Thymus (tissue), 11 donors: ENCODE measurements at regions not wholly inside any gene's neighbourhood (a gene's known extent, or its start where the extent isn't known, plus 50 kb on each side); places are given as distances from the start of the nearest gene placed in this dataset.

ENCODE experiments used
- DNase-seq, 9 donors: peaks; one replicate each; pipeline ENCODE4 v3.0.0-alpha.2; 2013; ENCODE audit warnings: low spot score in 9 of 9, low read depth in 6 of 9, missing footprints in 1 of 9
- H3K27ac ChIP-seq, 2 donors: one replicate each; pipeline ENCODE4 v1.5.1; 2013; ENCODE audit warnings: control low read depth in 1 of 2, low read depth in 1 of 2, low read length in 1 of 2, mild to moderate bottlenecking in 1 of 2, moderate library complexity in 1 of 2
- H3K27me3 ChIP-seq, 2 donors: one replicate each; pipeline ENCODE4 v1.5.1; 2013; ENCODE audit warnings: low read length in 1 of 2; ENCODE audit not compliant: control insufficient read depth in 2 of 2, insufficient read depth in 1 of 2
- H3K36me3 ChIP-seq, 2 donors: one replicate each; pipeline ENCODE4 v1.5.1; 2013; ENCODE audit warnings: low read length in 1 of 2, mild to moderate bottlenecking in 1 of 2, moderate library complexity in 1 of 2; ENCODE audit not compliant: control insufficient read depth in 2 of 2, insufficient read depth in 2 of 2
- H3K4me1 ChIP-seq, 2 donors: one replicate each; pipeline ENCODE4 v1.5.1; 2013; ENCODE audit warnings: low read length in 2 of 2; ENCODE audit not compliant: control insufficient read depth in 2 of 2, insufficient read depth in 2 of 2
- H3K4me3 ChIP-seq, 2 donors: one replicate each; pipeline ENCODE4 v1.5.1; 2013; ENCODE audit warnings: low read length in 2 of 2, control low read depth in 1 of 2, mild to moderate bottlenecking in 1 of 2
- H3K9me3 ChIP-seq, 2 donors: one replicate each; pipeline ENCODE4 v1.5.1; 2013; ENCODE audit warnings: low read length in 1 of 2, mild to moderate bottlenecking in 1 of 2; ENCODE audit not compliant: control insufficient read depth in 2 of 2, insufficient read depth in 1 of 2
- WGBS: extraction: QIAGEN DNeasy Blood & Tissue Kit; methylation state at CpG from one replicate; pipeline ENCODE4 v1.1.7; 2013; 5-methylcytosine and 5-hydroxymethylcytosine counted together
- donor health status: healthy.

DNA sequence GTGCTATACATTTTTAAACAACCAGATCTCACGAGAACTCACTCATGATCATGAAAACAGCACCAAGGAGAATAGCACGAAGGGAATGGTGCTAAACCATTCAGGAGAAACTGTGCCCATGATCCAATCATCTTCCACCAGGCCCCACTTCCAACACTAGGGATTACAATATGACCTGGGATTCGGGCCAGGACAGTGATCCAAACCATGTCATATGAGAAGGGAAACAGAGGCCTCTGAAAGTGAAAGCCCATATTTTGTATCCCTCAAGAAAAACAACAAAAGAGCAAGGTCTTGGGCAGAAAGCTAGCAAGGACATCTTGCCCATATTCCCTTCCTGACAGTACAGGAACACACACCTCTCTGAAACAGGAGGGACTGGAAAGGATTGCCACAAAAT lies 163.9 kb upstream of the VASH1 start:
- no peak for DNase-seq
- Histone ChIP-seq H3K27me3 (no peaks in the 10 kb centered on the region), H3K36me3 (no peaks in the 10 kb centered on the region), H3K27ac (no peak overlapping the region), H3K4me3 (no peak overlapping the region), H3K4me1 (no peaks in the 10 kb centered on the region), H3K9me3 (no peaks in the 10 kb centered on the region)
- WGBS, result 90% methylated on average over 3 of the region's 3 CpGs

DNA sequence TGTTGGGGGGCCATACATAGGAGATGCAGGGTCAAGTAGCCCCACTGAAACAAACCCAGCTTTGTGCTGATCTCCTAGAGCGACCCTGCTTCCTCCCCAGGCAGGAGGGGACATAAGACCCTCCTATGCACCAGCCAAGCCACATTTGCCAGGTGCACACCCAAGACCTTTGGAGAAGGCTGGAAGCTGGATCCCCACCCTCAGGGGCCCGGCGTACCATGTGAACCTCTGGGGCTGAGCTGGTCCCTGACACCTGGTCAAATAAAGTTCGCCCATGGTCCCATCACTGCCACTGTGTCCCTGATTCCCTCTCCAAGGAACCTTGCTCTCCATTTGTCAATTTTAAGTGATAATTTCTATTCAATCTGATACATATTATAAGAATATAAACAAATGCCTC lies 162.1 kb upstream of the VASH1 start:
- no peak for DNase-seq
- WGBS, result 93% methylated on average over 4 of the region's 4 CpGs
- Histone ChIP-seq H3K27ac (no peak overlapping the region), H3K4me1 (no peaks in the 10 kb centered on the region), H3K4me3 (no peak overlapping the region), H3K36me3 (no peaks in the 10 kb centered on the region), H3K9me3 (no peaks in the 10 kb centered on the region), H3K27me3 (no peaks in the 10 kb centered on the region)

DNA sequence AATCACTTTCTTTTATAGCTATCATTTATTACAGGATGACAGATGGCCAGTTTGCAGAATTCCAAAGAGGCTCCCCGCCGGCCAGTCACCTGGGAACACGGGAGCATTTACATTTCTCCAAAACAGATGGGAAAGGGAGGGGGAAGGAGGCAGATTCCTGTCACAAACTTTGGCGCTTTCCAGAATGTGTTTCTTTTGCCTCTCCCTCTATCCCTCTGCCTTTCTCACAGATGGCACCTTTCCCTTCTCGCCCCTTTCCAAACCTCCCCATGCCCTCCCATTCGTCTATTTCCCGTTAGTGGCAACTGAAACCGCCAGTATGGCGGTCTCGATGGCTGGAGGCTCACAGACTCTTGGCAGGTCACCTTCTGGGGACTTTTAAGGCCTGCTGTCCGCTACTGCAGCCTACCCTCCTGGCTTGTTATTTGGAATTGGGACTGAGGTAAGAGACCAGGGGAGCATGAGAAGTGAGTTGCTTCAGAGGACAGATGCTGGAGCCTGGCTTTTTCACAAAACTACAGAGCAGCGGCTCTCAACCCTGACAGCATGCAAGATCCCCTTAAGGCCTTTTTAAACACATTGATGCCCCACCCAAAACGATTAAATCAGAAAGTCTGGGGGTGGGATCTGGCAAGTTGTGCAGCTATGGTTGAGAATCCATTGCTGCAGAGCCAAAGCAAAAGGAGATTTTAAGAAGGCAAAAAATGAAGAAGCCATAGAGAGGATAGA lies 161.5 kb upstream of the VASH1 start:
- Histone ChIP-seq H3K4me3 (no peak overlapping the region), H3K27ac (no peak overlapping the region), H3K27me3 (no peaks in the 10 kb centered on the region), H3K4me1 (no peaks in the 10 kb centered on the region), H3K36me3 (no peaks in the 10 kb centered on the region), H3K9me3 (no peaks in the 10 kb centered on the region)
- WGBS, result 86% methylated on average over 13 of the region's 13 CpGs
- DNase-seq, result no peak

DNA sequence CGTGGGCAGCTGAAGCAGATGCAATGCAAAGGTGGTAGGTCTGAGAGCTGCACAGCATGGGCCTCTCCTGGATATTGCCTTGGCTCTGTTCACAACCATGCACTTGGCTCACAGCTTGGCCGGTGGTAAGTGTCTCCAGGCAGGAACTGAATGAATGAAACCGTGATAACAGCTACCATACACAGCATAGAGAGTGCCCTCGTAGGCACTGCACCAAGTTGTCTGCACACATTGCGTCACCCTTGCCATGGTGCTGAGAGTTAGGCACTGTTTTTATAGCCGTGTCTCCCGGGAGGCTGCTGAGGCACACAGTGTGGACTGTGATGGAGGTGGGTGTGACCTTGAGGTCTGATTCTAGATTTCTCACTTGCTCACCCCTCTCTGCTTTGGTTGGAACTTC lies 157.6 kb upstream of the VASH1 start:
- Histone ChIP-seq H3K36me3 (no peaks in the 10 kb centered on the region), H3K4me1 (no peaks in the 10 kb centered on the region), H3K27ac (no peak overlapping the region), H3K27me3 (no peaks in the 10 kb centered on the region), H3K9me3 (no peaks in the 10 kb centered on the region), H3K4me3 (no peak overlapping the region)
- no peak for DNase-seq
- WGBS, result 91% methylated on average over 7 of the region's 7 CpGs

DNA sequence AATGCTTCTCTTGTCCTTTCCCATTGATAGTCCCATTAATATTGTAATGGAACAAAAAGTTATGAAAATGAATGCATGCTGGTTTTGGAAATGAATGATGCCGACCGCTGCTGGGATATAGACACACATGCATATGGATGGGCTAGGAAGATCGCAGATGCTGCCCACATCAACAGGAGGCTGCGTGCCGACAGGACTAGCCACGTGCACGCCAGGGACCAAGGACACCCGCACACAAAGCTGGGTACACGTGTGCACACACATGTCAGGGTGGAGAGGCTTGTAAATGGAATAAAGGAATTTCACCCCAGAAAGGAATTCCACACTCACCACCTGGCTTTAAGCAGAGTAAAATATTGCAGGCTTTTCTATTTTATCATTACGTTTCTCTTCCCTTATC lies 153.8 kb upstream of the VASH1 start:
- DNase-seq, result no peak
- no peaks in the 10 kb centered on the region for H3K36me3 ChIP-seq
- H3K4me3 ChIP-seq, result no peak overlapping the region
- H3K27me3 ChIP-seq, result no peaks in the 10 kb centered on the region
- H3K4me1 ChIP-seq, result no peaks in the 10 kb centered on the region
- H3K27ac ChIP-seq, result no peak overlapping the region
- no peaks in the 10 kb centered on the region for H3K9me3 ChIP-seq
- WGBS, result 95% methylated on average over 10 of the region's 10 CpGs

DNA sequence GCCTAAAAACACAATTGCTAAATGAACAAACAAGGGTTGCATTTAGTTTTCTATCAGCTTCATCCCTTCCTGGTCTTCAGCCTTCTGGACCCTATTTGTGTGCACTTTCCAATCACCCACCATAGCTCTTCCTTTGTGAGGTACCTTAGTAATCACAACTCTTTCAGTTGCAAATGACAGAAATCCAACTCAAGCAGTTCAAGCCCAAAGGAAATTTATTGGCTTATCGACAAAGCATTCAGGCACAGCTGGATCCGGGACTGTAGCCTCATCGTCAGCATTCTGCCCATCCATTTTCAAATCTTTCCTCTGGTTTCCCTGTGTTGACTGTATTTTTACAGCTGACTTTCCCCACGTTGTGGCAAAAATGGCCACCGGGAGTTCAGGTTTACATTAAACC lies 148.6 kb upstream of the VASH1 start:
- DNase-seq, result no peak
- 46% methylated on average over 5 of the region's 5 CpGs for WGBS

DNA sequence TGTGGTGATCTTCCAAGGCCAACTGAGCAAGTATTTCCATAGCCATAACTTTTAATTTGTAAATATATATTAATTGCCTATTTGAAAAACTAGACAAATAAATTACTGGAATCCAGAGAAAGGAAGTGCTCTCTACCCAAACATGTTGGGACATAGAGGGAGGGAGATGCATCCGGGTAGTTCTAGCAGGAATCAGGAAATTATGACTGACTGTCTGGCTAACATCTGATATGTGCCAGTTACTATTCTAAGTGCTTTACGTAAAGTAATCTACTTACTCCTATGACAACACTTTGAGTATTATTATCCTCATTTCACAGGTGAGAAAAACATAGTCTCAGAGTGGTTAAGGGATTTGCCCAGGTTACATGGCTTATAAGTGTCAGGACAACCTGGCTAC lies 147.7 kb upstream of the VASH1 start:
- Histone ChIP-seq H3K27me3 (no peaks in the 10 kb centered on the region), H3K27ac (no peak overlapping the region), H3K9me3 (peaks cover 0 to 2% of the 10 kb centered on the region in 2 donors), H3K4me1 (no peaks in the 10 kb centered on the region), H3K4me3 (no peak overlapping the region), H3K36me3 (no peaks in the 10 kb centered on the region)
- WGBS, result 89% methylated on average over 2 of the region's 2 CpGs
- no peak for DNase-seq

More for the DNA sequence above, 148.6 kb upstream of the VASH1 start:
- H3K27me3 ChIP-seq, result no peaks in the 10 kb centered on the region
- H3K4me3 ChIP-seq, result no peak overlapping the region
- no peaks in the 10 kb centered on the region for H3K4me1 ChIP-seq
- H3K27ac ChIP-seq, result no peak overlapping the region
- H3K36me3 ChIP-seq, result no peaks in the 10 kb centered on the region
- no peaks in the 10 kb centered on the region for H3K9me3 ChIP-seq

DNA sequence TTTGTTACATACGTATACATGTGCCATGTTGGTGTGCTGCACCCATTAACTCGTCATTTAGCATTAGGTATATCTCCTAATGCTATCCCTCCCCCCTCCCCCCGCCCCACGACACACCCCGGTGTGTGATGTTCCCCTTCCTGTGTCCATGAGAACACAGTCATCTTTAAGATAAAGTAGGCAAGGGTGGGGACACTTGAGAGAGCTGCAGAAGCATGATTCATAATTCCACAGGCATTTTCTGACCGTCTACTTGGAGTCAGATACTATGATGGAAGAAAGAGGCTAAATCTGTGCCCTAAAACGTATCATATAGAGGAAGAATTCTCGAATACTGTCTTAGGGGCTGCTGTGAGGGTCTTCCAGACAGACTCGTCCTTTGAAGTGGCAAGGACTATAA lies 145.9 kb upstream of the VASH1 start:
- Histone ChIP-seq H3K4me1 (no peaks in the 10 kb centered on the region), H3K27ac (no peak overlapping the region), H3K27me3 (no peaks in the 10 kb centered on the region), H3K36me3 (no peaks in the 10 kb centered on the region), H3K4me3 (no peak overlapping the region), H3K9me3 (peaks cover 0 to 2% of the 10 kb centered on the region in 2 donors)
- no peak for DNase-seq
- WGBS, result 83% methylated on average over 9 of the region's 9 CpGs

DNA sequence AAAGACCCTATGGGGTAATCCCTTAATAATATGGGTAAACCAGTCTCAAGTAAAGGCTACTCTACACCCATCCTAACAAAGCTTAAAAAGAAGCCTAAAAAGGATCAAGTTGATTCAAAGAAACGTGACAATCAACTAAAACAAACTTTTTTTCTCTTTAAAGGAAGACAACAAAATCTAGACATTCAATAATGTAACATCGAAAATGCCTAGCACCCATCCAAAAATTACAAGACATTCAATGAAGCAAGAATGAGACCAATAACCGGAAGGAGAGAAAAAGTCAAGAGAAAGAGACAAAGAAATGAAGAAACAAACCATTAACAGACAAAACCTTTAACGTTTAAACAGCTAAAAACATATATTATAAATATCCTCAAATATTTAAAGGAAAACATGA lies 143.8 kb upstream of the VASH1 start:
- DNase-seq, result no peak
- Histone ChIP-seq H3K27me3 (no peaks in the 10 kb centered on the region), H3K36me3 (no peaks in the 10 kb centered on the region), H3K27ac (no peak overlapping the region), H3K4me1 (no peaks in the 10 kb centered on the region), H3K9me3 (peaks cover 0 to 2% of the 10 kb centered on the region in 2 donors), H3K4me3 (no peak overlapping the region)
- WGBS, result 90% methylated on average over 4 of the region's 4 CpGs

DNA sequence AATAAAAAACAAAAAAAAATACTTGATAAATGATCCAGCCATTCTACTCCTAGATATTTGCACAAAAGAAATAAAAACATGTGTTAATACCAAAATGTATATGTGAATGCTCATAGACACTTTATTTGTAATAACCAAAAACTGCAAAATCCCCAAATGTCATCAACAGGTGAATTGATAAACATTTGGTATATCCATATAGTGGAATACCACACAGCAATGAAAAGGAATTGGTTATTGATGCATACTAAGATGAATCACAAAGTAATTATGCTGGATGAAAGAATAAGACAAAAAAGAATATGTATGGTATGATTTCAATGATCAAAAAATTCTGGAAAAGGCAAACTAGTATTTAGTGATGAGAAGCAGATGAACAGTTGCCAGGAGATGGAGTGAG lies 124.7 kb upstream of the VASH1 start:
- Histone ChIP-seq H3K36me3 (no peaks in the 10 kb centered on the region), H3K4me1 (no peaks in the 10 kb centered on the region), H3K4me3 (no peak overlapping the region), H3K27ac (no peak overlapping the region), H3K27me3 (no peaks in the 10 kb centered on the region), H3K9me3 (no peaks in the 10 kb centered on the region)
- DNase-seq, result no peak
